ENCODE measurements at regions not wholly inside any gene's neighbourhood (a gene's known extent, or its start where the extent isn't known, plus 50 kb on each side); places are given as distances from the start of the nearest gene placed in this dataset.

DNA sequence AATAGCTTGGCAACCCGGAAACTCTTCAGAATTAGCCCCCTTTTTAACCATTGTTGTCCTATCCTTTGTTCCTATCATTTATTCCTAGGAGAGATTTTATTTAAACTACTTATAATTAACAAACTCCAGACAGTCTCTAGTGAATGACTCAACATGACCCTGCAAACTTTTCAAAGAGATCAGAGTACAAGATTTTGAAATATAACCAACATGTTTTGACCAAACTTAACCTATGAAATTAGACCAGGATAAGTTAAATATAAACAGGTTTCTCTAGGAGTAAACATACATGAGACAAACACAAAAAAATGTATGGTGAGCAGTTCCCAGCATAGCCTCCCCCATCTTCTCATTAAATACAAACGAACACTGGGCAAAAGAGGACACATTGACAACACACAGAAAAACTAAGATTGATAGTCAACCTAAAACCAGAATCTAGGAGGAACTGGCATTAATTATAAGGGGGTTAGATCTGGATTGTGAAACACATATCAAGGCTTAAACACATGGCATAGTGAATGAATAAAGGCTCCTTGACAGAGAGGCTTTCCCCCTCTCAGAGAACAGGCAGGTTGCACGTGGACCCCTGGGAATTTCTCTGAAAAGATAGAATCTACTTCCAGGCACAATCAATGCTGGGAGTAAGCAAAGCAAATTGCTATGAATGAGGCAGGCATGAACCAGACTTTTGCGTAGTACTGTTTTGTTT is 284.1 kb downstream of the IRS1 start:
- no peak for DNase-seq

DNA sequence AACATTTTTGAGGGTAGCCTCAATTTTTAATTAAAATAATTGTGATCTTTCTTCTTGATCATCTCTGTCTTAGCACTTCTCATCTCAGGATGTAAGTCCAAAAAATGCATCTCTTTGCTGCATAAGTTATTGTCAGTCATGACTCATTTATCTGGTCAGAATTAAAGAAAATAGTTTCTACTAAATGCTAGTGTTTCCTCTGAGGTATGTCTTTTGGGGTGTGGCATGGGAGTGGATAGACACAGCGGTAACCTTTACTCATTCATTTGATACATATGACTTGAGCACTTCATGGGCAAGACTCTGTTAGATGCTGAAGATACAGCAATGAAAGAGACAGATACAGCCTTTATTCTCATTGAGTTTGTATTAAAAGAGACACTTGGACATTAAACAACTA is 284.7 kb downstream of the IRS1 start:
- no peak for DNase-seq

DNA sequence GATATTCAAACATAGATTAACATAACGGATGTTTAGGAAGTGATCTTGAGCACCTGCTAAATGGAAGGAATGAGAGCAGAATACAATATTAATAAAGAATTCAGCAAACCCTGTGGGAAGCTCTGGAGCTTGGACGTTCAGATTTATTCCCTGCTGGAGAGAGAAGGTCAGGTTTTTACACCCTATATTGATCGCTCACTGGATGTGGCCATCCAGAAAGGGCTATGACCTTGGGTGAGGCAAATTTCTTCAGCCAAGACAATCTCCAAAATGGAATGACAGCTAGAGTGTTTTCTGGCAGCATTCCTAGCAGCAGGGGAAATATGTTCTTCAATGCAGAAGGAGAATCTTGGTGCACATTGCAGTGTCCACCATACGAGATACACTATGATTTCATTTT is 288.3 kb downstream of the IRS1 start:
- no peak for DNase-seq

DNA sequence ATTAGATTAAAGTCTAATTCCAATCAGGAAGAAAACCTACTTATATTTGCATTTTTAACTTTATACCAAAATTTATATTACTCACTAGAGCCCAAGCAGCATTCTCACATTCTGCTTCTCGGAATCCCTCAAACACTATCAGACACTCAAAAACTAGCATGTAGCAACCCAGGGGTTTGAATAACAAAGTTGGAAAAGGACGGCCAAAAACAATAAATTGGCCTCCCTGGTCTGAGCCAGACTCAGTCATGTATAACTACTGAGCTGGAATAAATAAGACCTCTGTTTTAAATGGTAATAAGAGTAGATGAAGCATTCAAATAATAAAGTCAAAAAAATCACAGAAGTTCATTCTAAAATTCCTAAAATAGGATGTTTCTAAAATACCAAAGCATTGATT is 290.9 kb downstream of the IRS1 start:
- DNase-seq = no peak

DNA sequence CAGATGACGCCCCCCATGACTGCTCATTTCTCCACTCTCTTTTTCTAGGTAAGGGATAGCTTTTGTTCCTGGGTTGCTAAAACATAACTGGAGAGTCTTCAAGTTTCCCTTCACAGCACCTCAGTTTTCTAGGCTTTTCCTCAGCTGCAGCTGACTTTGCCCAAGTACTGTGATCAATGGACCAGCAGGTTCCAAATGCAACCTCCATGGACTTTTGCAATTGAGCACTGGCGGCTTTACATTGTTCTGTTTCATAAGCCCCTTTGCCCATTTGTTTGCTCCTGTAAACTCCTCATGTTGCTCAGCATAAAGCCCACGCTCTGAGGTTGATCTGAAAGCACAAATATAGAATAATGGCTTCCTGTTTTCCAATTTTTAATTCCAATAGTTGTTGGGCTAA is 291.6 kb downstream of the IRS1 start:
- DNase-seq = no peak

DNA sequence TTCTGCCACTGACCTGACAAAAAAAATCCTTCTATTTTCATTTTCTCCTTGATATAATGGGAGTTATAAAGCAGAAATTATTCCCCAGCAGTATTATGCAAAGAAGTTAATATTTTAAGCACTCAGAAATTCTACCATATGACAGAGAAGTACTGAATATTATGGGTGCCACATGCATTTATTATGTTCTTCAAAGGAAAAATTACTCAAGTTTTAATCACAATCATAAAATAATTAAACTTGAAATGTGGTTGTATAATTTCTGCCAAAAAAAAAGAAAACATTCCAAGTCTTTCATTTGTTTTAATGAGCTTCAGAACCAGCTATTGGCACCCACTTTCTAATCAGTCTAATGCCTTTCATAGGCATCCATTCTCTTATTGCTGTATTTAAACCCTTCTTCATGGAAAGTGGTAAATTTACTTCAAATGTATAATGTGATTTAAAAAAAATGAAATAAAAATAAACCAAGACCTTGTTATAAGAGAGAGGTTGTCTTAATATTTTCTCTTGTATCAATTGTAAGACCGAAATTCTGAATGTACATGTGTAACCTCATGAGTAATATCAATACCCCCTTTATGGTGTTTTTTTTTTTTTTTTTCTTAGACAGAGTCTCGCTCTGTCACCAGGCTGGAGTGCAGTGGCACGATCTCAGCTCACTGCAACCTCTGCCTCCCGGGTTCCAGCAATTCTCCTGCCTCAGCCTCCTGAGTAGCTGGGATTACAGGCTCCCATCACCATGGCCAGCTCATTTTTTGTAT is 302.3 kb downstream of the IRS1 start:
- no peak for DNase-seq

DNA sequence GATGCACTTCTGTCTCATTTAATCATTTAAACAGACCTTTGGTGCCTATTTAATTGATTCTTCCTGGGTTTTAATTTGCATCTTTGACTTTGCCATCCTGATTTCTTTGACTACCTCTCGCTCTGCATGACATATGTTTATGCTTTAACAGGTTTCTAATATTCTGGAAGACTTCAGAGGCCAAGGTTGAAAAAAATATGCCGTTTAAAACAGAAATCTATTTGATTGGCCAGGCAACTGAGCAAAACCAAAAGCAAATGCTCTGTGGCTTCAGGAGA is 303.4 kb downstream of the IRS1 start:
- no peak for DNase-seq

DNA sequence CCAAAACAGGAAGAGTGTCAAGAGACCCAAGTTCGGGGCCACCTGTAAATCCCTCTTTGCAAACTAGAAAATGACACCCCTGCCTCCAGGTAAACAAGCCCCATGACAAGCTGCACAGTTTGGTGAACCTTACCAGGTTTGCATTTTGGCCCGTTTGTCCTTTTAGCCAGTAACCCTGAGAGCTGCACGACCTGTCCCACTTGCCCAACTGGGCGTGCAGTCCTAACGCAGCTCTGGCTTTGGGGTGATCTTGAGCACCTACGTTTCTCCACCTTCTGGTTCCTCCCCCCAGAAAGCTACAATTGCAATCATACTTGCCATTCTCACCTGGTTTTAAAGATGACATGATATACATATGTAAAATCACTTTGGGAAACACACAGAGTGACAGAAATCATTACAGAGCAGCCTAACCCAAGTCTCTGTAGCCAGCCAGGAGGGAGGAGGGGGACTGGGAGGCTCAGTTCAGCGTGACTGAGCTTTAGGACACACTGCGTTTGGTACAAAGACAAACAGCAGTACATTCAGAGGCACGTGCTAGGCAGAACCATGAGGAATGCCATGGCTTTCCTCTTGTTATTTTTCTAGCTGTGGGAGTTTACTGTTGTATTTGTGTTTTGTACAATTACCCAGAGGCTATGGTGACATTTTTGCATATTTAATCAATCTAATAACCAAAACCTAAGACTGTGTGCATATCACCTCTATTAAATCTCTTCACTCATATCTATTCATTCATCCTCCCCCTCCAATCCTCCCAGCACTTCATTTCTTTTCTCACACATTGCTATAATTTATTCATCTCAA is 304.0 kb downstream of the IRS1 start:
- DNase-seq = no peak

DNA sequence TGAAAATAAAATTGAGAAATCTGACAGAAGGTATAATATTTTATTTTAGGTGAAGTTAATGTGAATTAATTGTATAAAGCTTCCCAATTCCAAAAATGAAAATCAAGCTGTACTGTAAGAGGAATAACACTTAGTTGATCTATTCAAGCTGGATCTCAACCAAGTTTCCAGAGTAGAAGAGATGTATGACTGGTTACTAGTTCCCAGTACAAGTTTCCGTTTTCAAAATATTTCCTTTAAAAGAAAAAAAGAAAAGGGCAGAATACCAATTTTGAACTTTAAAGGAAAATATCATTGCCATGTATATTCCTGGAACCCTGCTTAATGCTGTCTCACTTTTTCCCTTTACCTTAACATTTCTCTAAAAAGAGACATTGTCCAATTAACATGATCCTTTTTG is 308.5 kb downstream of the IRS1 start:
- no peak for DNase-seq

DNA sequence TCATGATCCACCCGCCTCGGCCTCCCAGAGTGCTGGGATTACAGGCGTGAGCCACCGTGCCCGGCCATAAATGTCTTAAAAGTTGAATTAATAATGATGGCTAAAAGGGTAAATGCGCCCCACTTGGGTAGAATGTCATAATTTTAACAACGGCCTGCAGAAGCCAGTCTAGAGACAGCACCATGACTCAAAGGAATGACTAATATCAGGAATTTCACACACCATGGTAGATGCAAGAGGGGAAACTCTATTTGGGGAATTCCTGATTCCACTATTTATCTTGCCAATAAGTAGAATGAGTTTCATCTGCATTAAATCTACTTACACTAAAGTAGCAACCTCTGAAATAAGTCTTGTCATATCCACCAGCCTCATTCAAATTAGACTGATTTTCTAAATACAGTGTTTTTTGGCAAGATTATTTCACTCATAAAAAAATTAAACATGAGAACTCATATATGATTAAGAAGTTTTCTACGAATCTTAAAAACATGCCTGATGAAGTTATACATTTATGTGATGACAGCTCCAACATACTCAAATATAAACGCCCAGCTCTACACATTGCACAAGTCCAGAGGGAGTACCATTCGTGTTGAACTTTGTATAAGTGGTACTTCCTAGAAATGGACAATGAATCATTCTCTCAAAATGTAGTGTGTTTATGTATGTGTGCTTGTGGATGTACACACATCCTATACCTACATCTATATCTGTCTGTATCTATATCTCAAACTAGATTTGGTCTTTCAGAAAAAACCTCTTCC is 309.7 kb downstream of the IRS1 start:
- no peak for DNase-seq

DNA sequence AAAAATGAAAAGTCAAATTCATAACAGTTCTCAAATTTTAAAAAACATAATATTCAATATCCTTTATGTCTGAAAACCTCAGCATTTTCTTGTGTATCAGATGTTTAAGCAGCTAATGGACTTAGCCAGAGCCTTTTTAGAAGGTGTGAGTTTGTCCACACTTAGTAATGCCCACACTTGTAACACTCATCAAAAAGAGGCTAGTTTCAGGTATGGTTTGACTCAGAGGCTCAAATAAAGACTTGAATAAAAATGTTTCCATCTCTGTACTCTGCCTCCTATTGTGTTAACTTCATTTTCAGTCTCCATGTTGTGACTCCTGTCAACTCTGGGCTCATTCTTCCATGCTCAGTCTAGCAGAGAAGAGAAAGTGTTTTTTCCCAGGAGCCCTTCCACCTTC is 311.6 kb downstream of the IRS1 start:
- no peak for DNase-seq

DNA sequence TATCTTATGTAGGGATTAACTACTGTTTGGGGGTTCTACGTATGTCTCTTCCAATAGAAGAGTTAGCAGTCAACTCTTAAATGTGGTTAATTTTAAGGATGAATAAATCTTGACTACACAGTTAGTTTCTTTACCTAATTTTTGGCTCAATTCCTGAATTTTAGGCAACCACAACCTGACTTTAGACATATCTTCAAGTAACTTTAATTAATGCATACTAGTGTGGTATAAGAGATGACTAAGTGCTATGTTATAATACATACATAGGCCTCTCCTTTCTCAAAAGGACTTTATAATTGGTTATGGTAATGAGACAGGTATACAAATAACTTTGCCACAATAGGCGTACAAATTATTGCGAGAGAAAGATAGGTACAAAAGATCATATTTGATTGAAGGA is 312.0 kb downstream of the IRS1 start:
- no peak for DNase-seq

DNA sequence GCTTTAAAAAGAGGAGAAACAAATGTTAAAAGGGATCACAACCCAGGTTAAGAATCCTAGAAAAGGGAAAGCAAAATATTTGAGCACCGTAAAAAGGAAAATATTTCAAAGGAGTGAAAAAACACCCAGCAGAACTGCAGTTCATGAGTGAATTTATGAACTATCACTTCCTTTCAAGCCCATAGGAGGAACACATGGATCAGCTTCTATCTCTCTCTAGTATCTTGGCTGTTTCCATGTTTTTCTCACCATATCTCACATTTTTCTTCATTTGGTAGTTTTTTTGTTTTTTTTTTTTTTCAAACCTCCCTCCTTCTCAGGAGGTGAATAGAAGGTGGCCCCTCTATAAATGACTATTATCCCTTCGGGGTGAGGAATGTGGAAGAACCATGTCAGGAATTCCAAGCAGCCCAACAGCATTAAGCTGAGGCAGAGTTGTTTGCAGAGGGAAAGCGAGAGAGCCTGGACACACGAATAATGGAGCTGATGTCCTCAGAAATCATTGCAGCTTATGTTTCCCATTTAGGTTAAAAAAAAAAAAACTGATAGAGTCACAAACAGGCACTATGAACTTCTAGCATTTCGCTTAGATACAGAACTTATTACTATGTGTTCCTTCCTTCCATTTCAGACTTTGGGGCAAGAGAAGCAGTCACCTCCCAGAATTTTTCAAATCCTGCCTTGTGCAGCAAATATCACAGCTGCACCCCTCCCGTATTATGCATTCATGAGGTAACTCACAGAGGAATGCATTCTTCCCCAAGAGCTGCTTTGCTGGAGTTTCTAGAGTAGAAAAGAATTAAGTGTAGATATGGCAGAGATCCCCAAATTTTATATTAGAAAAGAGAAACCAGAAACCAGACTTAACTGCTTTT is 315.6 kb downstream of the IRS1 start:
- no peak for DNase-seq

DNA sequence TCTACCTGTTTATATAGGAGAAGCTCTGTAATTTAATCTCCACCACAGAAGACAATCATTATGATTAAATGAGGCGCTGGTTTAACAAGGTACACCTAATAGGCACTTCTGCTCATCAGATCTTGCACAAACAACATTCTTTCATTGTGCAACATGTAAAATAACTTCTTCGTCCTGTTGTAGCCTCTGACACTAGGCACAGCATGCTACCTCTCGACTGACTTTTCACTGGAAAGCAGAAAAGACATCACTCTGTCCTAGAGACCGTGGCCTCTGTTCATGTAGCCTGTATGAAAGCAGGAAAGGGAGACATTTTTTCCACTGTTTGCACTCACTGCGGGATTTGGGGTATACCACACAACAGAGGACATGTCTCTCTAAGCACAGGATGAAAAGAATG is 316.5 kb downstream of the IRS1 start:
- no peak for DNase-seq

DNA sequence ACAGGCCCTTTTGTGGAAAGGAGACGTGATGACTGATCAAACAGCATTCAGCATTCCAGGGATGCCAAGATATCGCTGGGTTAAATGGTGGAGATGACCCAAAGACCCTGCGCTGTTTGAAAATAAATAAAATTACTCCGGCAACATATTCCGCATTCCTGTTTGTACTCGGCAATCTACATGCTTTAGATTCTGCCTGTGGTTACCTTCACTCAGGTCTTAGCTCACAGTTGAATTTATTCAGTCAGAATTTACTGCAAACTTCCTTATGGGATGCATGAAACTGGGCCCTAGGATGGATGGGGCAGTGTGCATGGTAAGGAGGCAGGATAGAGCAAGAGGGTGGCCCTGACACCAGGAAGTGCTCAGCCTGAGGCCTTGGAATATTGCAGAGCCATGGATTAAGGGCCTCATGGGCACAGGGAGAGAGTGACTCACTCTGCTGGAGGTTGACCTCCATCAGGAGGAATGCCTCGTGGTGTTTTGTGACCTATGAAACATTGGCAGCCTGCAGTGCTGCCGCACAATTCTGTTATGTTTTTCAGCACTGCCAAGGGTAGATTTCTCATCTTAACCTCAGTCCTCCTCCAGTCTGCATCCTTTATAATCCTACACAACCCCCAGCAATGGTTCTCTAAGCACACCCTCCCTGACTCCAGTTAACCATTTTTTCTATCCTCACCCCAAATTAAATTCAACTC is 321.4 kb downstream of the IRS1 start:
- no peak for DNase-seq

DNA sequence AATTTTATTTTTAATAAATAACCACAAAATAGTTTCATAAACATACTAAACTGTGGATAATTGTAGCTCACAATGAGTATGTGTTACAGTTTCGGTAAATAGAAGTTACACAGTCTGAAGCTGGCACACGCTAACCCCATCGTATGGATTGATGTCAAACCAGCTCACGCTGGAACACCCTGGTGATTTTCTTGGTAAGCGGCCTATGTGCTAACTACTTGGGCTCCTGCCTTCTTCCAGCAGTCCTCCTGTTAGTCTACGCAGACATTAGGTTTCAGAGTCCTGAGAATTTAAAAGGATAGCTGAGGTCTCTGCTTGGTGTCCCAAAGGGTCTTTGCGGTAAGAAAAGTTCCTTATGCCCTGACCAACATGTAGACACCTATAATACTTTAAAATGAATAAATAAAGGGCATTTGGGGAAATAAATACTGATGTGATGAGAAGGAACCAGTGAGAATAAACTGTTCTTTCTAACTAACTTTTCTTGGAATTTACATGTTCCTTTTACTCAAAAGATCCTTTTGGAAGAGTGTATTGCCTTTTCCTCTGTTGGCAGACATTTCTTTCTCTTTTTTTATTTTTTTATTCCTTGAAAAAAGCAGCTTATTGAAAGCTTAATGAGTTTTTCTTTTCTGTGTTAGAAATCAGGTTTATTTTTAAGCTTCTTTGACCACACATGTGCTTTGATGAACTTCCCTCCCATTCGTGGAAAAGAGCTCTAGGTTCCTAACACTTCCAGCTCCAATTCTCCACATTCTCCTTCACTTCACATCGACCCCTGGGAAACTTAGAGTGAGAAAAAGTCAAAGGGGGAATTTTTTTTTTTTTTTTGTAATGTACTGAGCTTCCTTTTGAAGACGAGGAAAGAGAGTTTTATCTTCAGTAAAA is 322.2 kb downstream of the IRS1 start:
- DNase-seq = no peak

DNA sequence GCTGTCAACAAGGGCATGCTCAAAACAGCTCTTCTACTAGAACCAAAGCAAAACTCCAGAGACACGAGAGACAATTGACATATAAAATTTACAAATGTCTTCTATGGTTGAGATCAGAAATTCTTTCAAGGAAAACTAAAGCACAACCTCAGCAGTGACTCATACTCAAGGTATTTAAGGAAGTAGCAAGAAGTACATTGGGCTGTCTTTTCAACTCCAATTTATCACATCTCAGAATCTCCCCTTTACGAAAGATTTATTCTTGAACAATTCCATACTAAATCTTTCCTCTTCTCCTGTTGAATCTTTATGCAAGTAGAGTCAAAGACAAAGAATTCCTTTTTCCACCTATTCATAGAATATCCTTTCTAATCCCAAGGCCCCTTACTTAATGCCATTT is 324.0 kb downstream of the IRS1 start:
- no peak for DNase-seq

DNA sequence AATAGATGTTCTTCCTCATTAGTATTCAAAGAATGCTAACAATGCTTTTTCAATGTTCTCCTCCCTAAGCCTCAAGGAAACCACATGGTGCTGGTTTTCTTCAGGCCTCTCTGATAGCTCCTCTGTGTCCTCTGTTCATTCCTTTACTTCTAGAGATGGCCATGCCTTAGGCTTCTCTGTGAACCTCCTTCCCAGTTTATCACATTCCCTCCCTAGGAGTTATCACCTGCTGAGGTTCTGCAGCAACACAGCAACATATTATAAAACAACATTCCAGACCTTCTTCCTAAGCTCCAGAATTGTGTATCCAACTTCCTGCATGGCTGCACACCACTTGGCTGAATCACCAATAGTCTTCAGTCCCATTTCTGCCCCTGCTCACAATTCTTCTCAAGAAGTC is 325.5 kb downstream of the IRS1 start:
- DNase-seq = no peak

DNA sequence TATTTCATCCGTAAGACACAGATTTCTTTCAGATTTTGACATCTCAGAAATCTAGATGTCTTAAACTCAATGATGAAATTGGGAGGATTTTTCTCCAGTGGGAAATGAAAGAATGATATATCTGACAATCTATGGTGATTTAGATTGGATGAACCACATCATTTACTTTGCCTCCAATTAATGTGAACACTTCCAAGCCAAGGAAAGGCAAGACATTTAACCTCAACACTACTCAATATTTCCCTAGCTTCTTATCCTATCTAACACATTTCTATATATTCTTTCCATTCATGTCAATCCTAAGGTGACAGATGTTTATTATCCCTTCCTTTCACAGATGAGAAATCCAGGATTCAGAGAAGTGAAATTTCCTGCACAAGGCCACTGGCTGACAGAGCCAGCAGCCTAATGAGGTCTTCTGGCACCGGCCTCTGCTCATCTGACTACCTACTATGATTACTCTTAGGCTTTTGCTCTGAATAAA is 327.6 kb downstream of the IRS1 start:
- DNase-seq = no peak

DNA sequence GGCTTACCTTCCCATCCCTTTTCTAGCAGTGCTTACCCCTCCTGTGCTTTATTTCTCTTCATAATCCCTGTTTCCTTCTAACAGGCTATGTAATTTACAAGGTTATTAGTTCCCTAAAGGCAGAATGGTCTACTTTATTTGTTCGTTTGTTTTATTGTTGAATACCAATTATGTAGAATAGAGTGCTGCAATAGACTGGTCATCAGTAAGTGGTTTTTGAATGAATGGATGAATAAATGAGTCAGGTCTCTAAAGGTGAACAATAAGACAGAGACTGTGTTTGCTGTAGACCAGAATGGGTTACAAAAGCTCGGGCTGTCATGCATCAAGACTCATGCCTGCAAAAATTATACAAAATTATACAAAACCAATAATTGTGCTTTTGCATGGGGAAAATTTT is 332.0 kb downstream of the IRS1 start:
- no peak for DNase-seq

DNA sequence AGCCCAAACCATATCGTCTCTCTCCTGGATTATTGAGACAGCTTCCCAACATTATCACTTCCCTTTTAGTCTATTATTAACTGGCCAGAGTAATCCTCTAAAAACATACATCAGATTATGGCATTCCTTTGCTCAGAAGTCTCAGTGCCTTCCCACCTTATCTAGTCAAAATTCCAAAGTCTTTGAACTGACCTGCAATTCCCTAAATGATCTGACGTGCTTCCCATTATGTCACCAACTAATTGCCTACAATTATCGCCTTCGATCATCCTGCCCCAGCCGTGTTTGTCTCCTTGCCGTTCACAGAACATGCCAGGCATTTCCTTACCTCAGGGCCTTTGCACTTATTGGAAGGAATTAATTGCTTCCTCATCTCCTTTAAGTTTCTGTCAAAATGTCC is 332.4 kb downstream of the IRS1 start:
- no peak for DNase-seq

Data from CD4-positive, alpha-beta T cell treated with Interferon gamma for 1 hour (primary cell).